ENCODE measurements at regions not wholly inside any gene's neighbourhood (a gene's known extent, or its start where the extent isn't known, plus 50 kb on each side); places are given as distances from the start of the nearest gene placed in this dataset.

DNA sequence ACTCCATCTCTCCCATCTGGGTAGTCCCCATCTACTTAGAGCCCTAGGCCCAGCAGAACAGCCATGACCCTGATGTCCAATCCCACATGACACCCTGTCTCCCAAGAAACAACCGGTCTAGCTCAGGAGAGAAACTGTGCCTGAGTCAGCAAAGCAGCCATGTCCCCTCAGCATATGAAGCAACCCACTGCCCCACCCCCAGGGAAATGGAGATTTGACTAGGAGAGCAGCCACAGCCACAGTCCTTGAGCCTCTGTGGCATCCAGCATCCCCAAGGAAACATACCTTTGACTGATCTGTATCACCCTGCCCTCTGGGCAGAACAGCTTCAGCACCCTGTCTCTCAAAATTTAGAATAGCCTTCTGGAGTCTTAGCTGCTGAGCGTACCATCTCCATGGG, 641.9 kb upstream of the FBXO33 start:
- DNase-seq (ENCODE audit: extremely low read depth, low read depth), result no peak
- TF ChIP-seq, protein P1, sequence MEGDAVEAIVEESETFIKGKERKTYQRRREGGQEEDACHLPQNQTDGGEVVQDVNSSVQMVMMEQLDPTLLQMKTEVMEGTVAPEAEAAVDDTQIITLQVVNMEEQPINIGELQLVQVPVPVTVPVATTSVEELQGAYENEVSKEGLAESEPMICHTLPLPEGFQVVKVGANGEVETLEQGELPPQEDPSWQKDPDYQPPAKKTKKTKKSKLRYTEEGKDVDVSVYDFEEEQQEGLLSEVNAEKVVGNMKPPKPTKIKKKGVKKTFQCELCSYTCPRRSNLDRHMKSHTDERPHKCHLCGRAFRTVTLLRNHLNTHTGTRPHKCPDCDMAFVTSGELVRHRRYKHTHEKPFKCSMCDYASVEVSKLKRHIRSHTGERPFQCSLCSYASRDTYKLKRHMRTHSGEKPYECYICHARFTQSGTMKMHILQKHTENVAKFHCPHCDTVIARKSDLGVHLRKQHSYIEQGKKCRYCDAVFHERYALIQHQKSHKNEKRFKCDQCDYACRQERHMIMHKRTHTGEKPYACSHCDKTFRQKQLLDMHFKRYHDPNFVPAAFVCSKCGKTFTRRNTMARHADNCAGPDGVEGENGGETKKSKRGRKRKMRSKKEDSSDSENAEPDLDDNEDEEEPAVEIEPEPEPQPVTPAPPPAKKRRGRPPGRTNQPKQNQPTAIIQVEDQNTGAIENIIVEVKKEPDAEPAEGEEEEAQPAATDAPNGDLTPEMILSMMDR (IDR thresholded peaks at IDR 0.05; ENCODE audit: low read depth, low read length), result no peak

DNA sequence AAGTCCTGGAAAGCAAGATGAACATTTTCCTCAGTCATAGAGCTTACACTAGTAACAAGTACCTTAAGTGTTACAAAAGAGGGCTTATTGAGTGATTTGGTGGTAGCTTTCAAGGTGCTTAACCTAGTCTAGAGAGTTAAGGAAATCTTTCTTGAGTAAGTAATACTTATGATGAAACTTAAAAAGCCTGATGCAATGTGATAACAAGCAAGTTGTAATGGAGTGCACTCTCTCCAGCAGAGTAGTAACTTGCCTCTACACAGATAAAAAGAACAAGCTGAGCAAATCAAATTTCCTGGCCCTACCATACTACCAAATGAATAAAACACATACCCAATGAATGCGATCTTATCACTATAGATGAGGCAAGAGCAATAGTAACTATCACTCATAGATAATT, 639.9 kb upstream of the FBXO33 start:
- DNase-seq (ENCODE audit: extremely low read depth, low read depth), result no peak
- TF ChIP-seq, protein P1 (IDR thresholded peaks at IDR 0.05; ENCODE audit: low read depth, low read length), result no peak

DNA sequence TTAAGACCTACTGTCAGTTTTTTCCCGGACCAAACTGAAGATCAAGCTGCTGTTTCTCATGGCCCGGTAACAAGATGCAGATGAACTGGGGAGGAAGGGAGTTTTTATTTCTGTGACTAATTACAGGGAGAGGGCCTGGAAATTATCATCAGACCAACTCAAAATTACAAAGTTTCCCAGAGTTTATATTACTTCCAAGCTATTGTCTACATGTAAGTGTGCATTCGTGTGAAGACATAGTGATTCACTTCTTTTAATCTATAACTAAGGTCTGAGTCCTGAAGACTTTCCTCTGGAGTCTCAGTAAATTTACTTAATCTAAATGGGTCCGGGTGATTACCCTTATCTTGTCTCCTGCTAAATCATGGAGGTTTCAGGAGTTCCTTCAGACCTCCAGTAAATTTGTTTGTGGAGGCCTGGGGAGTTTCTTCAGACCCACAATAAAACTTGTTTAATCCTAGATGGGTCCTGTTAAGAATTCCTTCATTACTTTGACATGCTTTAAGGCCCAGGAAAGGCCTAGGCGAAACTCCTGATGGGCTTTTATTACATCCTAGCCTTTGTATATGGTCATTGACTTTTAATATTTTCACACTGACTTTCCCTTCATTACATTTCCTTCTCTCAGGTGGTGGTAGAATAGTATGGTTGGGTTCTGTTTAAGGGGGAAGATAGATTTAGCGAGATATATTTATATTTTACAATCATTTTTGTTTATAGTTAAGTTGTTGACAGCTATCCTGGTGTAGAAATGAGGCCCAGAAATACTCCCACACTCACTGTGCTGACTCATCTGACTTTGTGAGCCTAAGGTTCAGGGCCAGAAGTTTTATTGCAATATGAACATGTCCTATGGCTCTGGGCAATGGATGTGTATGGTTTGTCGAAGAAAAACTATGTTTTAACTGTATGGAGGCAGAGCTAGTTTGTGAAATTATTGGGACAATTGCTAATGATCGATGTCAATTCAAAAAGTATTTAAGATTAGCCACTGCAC, 627.0 kb upstream of the FBXO33 start:
- DNase-seq (ENCODE audit: extremely low read depth, low read depth), result no peak

DNA sequence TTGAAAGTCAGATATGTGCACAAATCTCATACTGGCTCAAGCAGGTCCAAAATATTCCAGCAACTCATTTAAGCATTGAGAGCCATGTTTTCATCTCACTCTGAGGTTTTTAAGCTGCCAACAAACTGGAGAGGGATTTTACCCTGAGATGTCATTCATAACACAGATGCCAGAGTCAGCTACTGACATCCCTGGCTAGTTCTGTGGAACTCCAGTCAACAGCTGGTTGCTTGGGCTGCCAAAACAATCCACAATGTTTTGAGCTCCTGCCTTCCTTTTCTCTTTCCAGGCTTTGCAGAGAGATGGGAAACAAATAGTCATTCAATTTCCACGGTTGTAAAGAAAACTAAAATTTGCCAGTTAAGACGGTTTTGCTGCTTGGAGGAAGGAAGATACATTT, 621.2 kb upstream of the FBXO33 start:
- TF ChIP-seq, protein P1 (IDR thresholded peaks at IDR 0.05; ENCODE audit: low read depth, low read length), result no peak
- no peak for DNase-seq (ENCODE audit: extremely low read depth, low read depth)

More for the DNA sequence above, 627.0 kb upstream of the FBXO33 start:
- TF ChIP-seq, protein P1 (IDR thresholded peaks at IDR 0.05; ENCODE audit: low read depth, low read length), result no peak

DNA sequence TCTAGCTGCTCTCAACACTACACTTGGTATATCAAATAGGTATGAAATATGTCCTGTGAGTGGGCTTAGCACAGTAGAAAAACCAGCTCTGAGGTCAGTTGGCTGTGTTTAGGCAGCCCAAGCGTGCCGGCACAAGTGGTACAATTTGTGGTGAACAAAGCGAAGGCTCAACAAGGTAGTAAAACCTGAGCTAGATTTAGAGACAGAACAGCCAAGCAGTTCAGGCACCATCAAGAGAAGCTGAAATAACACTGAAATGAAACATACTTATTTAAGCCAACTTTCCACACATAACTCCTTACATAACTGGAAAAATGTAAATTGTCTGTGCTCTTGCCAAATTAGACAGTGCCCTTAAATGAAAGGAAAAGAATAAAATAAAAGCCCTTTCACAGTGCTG, 596.8 kb upstream of the FBXO33 start:
- TF ChIP-seq, protein P1 (IDR thresholded peaks at IDR 0.05; ENCODE audit: low read depth, low read length), result no peak
- DNase-seq (ENCODE audit: extremely low read depth, low read depth), result no peak

DNA sequence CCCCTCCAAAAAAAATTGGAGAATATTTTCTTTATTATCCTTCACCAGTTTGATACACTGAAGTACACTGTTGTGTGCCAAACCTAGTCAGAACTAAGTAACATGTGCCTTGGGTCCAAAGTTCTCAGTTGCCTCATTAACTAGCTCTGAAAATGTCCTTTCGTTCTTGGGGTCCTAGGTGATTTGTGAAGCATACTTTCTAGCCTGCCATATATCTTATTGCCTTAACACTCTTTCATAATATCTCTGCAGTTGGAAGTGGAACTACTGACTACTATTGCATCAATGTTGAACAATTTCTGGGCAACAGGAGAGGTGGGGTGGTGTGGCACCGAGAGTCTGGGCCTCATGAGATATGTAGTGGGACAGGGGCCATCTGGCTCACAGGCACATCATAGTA, 592.9 kb upstream of the FBXO33 start:
- TF ChIP-seq, protein P1 (IDR thresholded peaks at IDR 0.05; ENCODE audit: low read depth, low read length), result no peak
- DNase-seq (ENCODE audit: extremely low read depth, low read depth), result no peak

DNA sequence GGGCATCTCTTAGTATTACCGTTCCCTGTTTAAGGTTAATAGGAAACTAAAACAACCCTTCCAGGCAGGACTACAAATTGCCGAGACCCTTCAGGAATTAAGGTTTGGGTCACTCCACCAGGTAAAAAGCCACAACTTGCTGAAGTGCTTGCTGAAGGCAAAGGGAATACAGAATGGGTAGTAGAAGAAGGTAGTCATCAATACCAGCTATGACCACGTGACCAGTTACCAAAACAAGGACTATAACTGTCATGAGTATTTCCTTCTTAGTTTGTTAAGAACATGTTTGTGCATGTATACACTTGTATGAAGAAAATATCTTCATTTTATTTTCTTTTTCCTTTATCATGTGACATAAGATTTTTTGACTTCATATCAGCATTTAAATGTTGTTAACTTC, 578.7 kb upstream of the FBXO33 start:
- DNase-seq (ENCODE audit: extremely low read depth, low read depth), result no peak
- TF ChIP-seq, protein P1 (IDR thresholded peaks at IDR 0.05; ENCODE audit: low read depth, low read length), result no peak

Measured in AG09319 (cell line).